Right lobe of liver (tissue), 4 donors: ENCODE measurements at regions not wholly inside any gene's neighbourhood (a gene's known extent, or its start where the extent isn't known, plus 50 kb on each side); places are given as distances from the start of the nearest gene placed in this dataset.

ENCODE experiments used
- POLR2A ChIP-seq: fragments of 450-650 bp; IDR thresholded peaks from one replicate; pipeline ENCODE4 v1.6.1; 2017; ENCODE audit warnings: antibody characterized with exemption, mild to moderate bottlenecking
- TF ChIP-seq, protein P1 (sequence below), 4 donors: fragments of 200-600 bp in 3 of 4; fragments of 450-650 bp in 1 of 4; IDR thresholded peaks; one replicate each; pipeline versions ENCODE4 v1.5.1 to v1.8.0; 2016 to 2022; ENCODE audit warnings: antibody characterized with exemption in 4 of 4, mild to moderate bottlenecking in 2 of 4
- donor health status: DM: no; HTN: no; CAD: no.
- donor health status: DM: no; HTN: no; CAD: no.
- donor health status: DM: no; HTN: yes; CAD: no.

- TF ChIP-seq, protein P1, sequence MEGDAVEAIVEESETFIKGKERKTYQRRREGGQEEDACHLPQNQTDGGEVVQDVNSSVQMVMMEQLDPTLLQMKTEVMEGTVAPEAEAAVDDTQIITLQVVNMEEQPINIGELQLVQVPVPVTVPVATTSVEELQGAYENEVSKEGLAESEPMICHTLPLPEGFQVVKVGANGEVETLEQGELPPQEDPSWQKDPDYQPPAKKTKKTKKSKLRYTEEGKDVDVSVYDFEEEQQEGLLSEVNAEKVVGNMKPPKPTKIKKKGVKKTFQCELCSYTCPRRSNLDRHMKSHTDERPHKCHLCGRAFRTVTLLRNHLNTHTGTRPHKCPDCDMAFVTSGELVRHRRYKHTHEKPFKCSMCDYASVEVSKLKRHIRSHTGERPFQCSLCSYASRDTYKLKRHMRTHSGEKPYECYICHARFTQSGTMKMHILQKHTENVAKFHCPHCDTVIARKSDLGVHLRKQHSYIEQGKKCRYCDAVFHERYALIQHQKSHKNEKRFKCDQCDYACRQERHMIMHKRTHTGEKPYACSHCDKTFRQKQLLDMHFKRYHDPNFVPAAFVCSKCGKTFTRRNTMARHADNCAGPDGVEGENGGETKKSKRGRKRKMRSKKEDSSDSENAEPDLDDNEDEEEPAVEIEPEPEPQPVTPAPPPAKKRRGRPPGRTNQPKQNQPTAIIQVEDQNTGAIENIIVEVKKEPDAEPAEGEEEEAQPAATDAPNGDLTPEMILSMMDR (IDR thresholded peaks at IDR 0.05), result no peak
- TF ChIP-seq POLR2A, result no peak
These were observed 77.4 kb downstream of the RMI2 start for GRCh38 chr16:11422381-11423314.
